WTC11 (cell line): ENCODE measurements at regions not wholly inside any gene's neighbourhood (a gene's known extent, or its start where the extent isn't known, plus 50 kb on each side); places are given as distances from the start of the nearest gene placed in this dataset.

Experiments
- ATAC-seq: fragments of 200-7000 bp; cut with Tn5 transposase; 2 replicates; pipeline ENCODE4 v1.10.0; 2021; ENCODE audit warnings: mild to moderate bottlenecking, moderate library complexity
- CTCF ChIA-PET: fragments of 300-600 bp; sonication (Branson Sonifier 250); formaldehyde crosslinking; loops from one replicate; lab custom pipeline; 2021; ENCODE audit warnings: antibody characterized with exemption; lab: Charles Lee
- POLR2A ChIA-PET: fragments of 350-600 bp; sonication (Branson Sonifier 250); formaldehyde crosslinking; loops from one replicate; lab custom pipeline; 2021; ENCODE audit warnings: antibody characterized with exemption; lab: Charles Lee
- DNase-seq: peaks from one replicate; pipeline ENCODE4 v3.0.0; 2021; ENCODE audit warnings: low spot score
- H3K27ac Mint-ChIP-seq: 2 replicates; pipeline ENCODE4 v1.8.0; 2021; ENCODE audit warnings: mixed read lengths
- H3K27me3 Mint-ChIP-seq: 2 replicates; pipeline ENCODE4 v1.8.0; 2021; ENCODE audit warnings: low read depth, mild to moderate bottlenecking, moderate library complexity, mixed read lengths
- H3K36me3 Mint-ChIP-seq: 2 replicates; pipeline ENCODE4 v1.8.0; 2021; ENCODE audit warnings: mixed read lengths
- H3K4me1 Mint-ChIP-seq: 2 replicates; pipeline ENCODE4 v1.8.0; 2022; ENCODE audit warnings: mixed read lengths
- H3K4me3 Mint-ChIP-seq: 2 replicates; pipeline ENCODE4 v1.8.0; 2021; ENCODE audit warnings: mild to moderate bottlenecking, moderate library complexity, mixed read lengths
- H3K9me3 Mint-ChIP-seq: 2 replicates; pipeline ENCODE4 v1.8.0; 2021; ENCODE audit warnings: mixed read lengths
- AR ChIP-seq: fragments of 250-450 bp; sonication (Bioruptor Pico); IDR thresholded peaks from 2 replicates; pipeline ENCODE4 v1.9.0; 2021; ENCODE audit warnings: mild to moderate bottlenecking
- CBFB ChIP-seq: sonication (generic); formaldehyde crosslinking; IDR thresholded peaks from 2 replicates; pipeline ENCODE4 v1.8.1; 2022; ENCODE audit warnings: mild to moderate bottlenecking, low read depth, missing genetic modification reagents
- E2F1 ChIP-seq: sonication (generic); formaldehyde crosslinking; IDR thresholded peaks from 2 replicates; pipeline ENCODE4 v1.8.0; 2022; ENCODE audit warnings: mild to moderate bottlenecking, missing genetic modification reagents
- E2F5 ChIP-seq: sonication (generic); formaldehyde crosslinking; IDR thresholded peaks from 2 replicates; pipeline ENCODE4 v1.8.1; 2022; ENCODE audit warnings: mild to moderate bottlenecking, moderate library complexity, missing genetic modification reagents
- ELF4 ChIP-seq: sonication (generic); formaldehyde crosslinking; IDR thresholded peaks from 2 replicates; pipeline ENCODE4 v1.8.1; 2022; ENCODE audit warnings: low read depth, mild to moderate bottlenecking, moderate library complexity, missing genetic modification reagents
- ERG ChIP-seq: fragments of 250-450 bp; sonication (Bioruptor Pico); IDR thresholded peaks from 2 replicates; pipeline ENCODE4 v1.8.0; 2021; ENCODE audit warnings: mild to moderate bottlenecking
- FOXP1 ChIP-seq: sonication (generic); formaldehyde crosslinking; IDR thresholded peaks from 2 replicates; pipeline ENCODE4 v1.8.0; 2022; ENCODE audit warnings: missing genetic modification reagents, mild to moderate bottlenecking, moderate library complexity, borderline replicate concordance
- GTF2I ChIP-seq: fragments of 250-450 bp; sonication (Bioruptor Pico); conservative IDR thresholded peaks from 2 replicates; pipeline ENCODE4 v1.4.0; 2021; ENCODE audit warnings: mild to moderate bottlenecking
- JUN ChIP-seq: sonication (generic); formaldehyde crosslinking; IDR thresholded peaks from 2 replicates; pipeline ENCODE4 v1.8.0; 2023; ENCODE audit warnings: mild to moderate bottlenecking, missing genetic modification reagents
- MAX ChIP-seq: sonication (generic); formaldehyde crosslinking; IDR thresholded peaks from 2 replicates; pipeline ENCODE4 v1.8.0; 2022; ENCODE audit warnings: mild to moderate bottlenecking, missing genetic modification reagents
- MYBL2 ChIP-seq: sonication (generic); formaldehyde crosslinking; IDR thresholded peaks from 2 replicates; pipeline ENCODE4 v1.8.1; 2023; ENCODE audit warnings: mild to moderate bottlenecking, moderate library complexity, missing genetic modification reagents
- NR3C1 ChIP-seq: sonication (generic); formaldehyde crosslinking; conservative IDR thresholded peaks from 2 replicates; pipeline ENCODE4 v1.8.1; 2023; ENCODE audit warnings: low read depth, mild to moderate bottlenecking, missing genetic modification reagents
- PRDM15 ChIP-seq: sonication (generic); formaldehyde crosslinking; IDR thresholded peaks from 2 replicates; pipeline ENCODE4 v1.8.0; 2022; ENCODE audit warnings: missing genetic modification reagents
- SOX15 ChIP-seq: fragments of 250-450 bp; sonication (Bioruptor Pico); IDR thresholded peaks from 2 replicates; pipeline ENCODE4 v1.9.0; 2021; ENCODE audit warnings: mild to moderate bottlenecking
- TP53 ChIP-seq: sonication (generic); formaldehyde crosslinking; IDR thresholded peaks from 2 replicates; pipeline ENCODE4 v1.8.1; 2023; ENCODE audit warnings: mild to moderate bottlenecking, missing genetic modification reagents
- ZNF121 ChIP-seq: sonication (generic); formaldehyde crosslinking; IDR thresholded peaks from 2 replicates; pipeline ENCODE4 v1.8.0; 2023; ENCODE audit warnings: missing genetic modification reagents
- ZNF396 ChIP-seq: fragments of 250-450 bp; sonication (Bioruptor Pico); IDR thresholded peaks from 2 replicates; pipeline ENCODE4 v1.8.0; 2021; ENCODE audit warnings: mild to moderate bottlenecking, moderate library complexity, borderline replicate concordance
- ZNF423 ChIP-seq: fragments of 250-450 bp; sonication (Bioruptor Pico); IDR thresholded peaks from 2 replicates; pipeline ENCODE4 v2.1.2; 2022; ENCODE audit warnings: mild to moderate bottlenecking, moderate library complexity
- ZNF512 ChIP-seq: sonication (generic); formaldehyde crosslinking; IDR thresholded peaks from 2 replicates; pipeline ENCODE4 v1.8.1; 2022; ENCODE audit warnings: missing genetic modification reagents, borderline replicate concordance
- TF ChIP-seq, protein P1 (sequence below): sonication (generic); formaldehyde crosslinking; conservative IDR thresholded peaks from 2 replicates; pipeline ENCODE4 v1.8.1; 2022; ENCODE audit warnings: mild to moderate bottlenecking, missing genetic modification reagents
- TF ChIP-seq, protein P2 (sequence below): fragments of 200-600 bp; IDR thresholded peaks from 2 replicates; pipeline ENCODE4 v1.8.0; 2022; ENCODE audit warnings: antibody characterized with exemption

DNA sequence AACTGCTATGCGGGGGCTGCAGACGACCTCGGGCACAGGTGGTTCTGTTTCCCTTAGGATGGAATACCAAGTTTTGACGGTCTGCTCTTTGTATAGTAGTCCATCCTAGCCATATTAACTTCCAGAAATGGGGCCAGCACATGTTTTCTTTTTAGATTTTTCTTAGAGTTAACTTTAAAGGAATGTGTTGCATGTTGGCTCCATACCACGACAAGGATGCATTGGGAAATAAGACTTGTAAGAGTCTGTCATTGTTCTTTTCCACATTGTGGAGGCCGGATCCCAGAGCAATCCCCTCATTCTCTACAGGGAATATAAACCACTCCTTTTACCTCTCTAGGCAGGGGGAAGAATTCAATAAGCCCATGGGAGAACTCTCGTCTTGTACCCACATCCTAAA lies 87.1 kb upstream of the PLSCR4 start:
- ChIA-PET POLR2A (no interaction called here), CTCF (no interaction called here)
- Mint-ChIP-seq H3K27ac (no peak overlapping the region), H3K27me3 (no peaks in the 10 kb centered on the region), H3K9me3 (peaks cover 44% of the 10 kb centered on the region), H3K4me3 (no peak overlapping the region), H3K36me3 (peaks cover 24% of the 10 kb centered on the region; the same call in 1 of the 2 replicates), H3K4me1 (peaks cover 6% of the 10 kb centered on the region)
- ATAC-seq (no peak), DNase-seq (no peak)
- TF ChIP-seq GTF2I (CRISPR knock-in tag) (no peak), NR3C1 (CRISPR knock-in tag) (no peak), TP53 (CRISPR knock-in tag) (no peak), MAX (CRISPR knock-in tag) (no peak), PRDM15 (CRISPR knock-in tag) (no peak), MYBL2 (CRISPR knock-in tag) (no peak), AR (no peak), ZNF396 (CRISPR knock-in tag) (no peak), ZNF512 (CRISPR knock-in tag) (no peak), E2F5 (CRISPR knock-in tag) (no peak), E2F1 (CRISPR knock-in tag) (no peak), CBFB (CRISPR knock-in tag) (no peak)
- TF ChIP-seq, protein P1, sequence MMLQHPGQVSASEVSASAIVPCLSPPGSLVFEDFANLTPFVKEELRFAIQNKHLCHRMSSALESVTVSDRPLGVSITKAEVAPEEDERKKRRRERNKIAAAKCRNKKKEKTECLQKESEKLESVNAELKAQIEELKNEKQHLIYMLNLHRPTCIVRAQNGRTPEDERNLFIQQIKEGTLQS (CRISPR knock-in tag), result no peak

DNA sequence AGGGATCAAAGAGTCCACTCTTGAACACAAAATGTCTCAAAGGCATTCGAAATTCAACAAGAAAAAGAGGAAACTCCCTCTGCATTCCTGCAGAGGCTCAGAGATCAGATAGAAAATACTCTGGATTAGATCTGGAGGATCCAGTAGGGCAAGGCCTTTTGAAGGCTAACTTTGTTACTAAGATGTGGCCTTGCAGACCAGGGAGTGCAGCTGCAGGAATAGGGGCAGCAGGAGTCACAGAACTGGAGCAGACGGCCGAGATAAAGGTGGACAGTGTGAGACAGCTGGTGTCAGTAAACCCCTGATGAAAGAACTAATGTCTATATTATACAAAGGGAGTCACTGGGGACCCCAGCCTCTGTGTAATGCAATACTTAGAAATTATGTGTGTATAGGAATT lies 84.5 kb upstream of the PLSCR4 start:
- H3K9me3 Mint-ChIP-seq, result peaks cover 46% of the 10 kb centered on the region
- CTCF ChIA-PET, result no interaction called here
- H3K27ac Mint-ChIP-seq, result no peak overlapping the region
- ATAC-seq, result no peak
- peaks cover 24% of the 10 kb centered on the region; the same call in 1 of the 2 replicates for H3K36me3 Mint-ChIP-seq
- H3K4me1 Mint-ChIP-seq, result no peaks in the 10 kb centered on the region
- DNase-seq, result no peak
- no peaks in the 10 kb centered on the region for H3K27me3 Mint-ChIP-seq
- H3K4me3 Mint-ChIP-seq, result no peak overlapping the region
- POLR2A ChIA-PET, result no interaction called here
- no peak for TF ChIP-seq ERG (CRISPR knock-in tag)
- no peak for TF ChIP-seq NR3C1 (CRISPR knock-in tag)
- no peak for TF ChIP-seq SOX15 (CRISPR knock-in tag)
- no peak for TF ChIP-seq FOXP1 (CRISPR knock-in tag)
- TF ChIP-seq ZNF121, result no peak
- no peak for TF ChIP-seq ZNF423 (CRISPR knock-in tag)
- TF ChIP-seq JUN (CRISPR knock-in tag), result no peak
- TF ChIP-seq ELF4, result no peak
- TF ChIP-seq, protein P2, sequence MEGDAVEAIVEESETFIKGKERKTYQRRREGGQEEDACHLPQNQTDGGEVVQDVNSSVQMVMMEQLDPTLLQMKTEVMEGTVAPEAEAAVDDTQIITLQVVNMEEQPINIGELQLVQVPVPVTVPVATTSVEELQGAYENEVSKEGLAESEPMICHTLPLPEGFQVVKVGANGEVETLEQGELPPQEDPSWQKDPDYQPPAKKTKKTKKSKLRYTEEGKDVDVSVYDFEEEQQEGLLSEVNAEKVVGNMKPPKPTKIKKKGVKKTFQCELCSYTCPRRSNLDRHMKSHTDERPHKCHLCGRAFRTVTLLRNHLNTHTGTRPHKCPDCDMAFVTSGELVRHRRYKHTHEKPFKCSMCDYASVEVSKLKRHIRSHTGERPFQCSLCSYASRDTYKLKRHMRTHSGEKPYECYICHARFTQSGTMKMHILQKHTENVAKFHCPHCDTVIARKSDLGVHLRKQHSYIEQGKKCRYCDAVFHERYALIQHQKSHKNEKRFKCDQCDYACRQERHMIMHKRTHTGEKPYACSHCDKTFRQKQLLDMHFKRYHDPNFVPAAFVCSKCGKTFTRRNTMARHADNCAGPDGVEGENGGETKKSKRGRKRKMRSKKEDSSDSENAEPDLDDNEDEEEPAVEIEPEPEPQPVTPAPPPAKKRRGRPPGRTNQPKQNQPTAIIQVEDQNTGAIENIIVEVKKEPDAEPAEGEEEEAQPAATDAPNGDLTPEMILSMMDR, result no peak
